Transverse colon (tissue), 4 donors: ENCODE measurements at regions not wholly inside any gene's neighbourhood (a gene's known extent, or its start where the extent isn't known, plus 50 kb on each side); places are given as distances from the start of the nearest gene placed in this dataset.
"Not testable (repeated sequence)": the region's sequence is repeated elsewhere in the genome, so short reads cannot be mapped to it uniquely, and the experiment has no call there.

ENCODE experiments used
- EP300 ChIP-seq: sonication (generic); formaldehyde crosslinking; IDR thresholded peaks from one replicate; pipeline ENCODE4 v1.6.1; 2017; ENCODE audit warnings: antibody characterized with exemption, low read depth
- POLR2A ChIP-seq: fragments of 450-650 bp; IDR thresholded peaks from one replicate; pipeline ENCODE4 v1.6.1; 2016; ENCODE audit warnings: antibody characterized with exemption, mild to moderate bottlenecking, moderate library complexity
- POLR2AphosphoS5 ChIP-seq, 3 donors: sonication (generic); formaldehyde crosslinking; IDR thresholded peaks; one replicate each; pipeline ENCODE4 v1.6.1; 2016; ENCODE audit warnings: antibody characterized with exemption in 3 of 3
- TF ChIP-seq, protein P1 (sequence below), 5 experiments: fragments of 200-600 bp in 3 of 5; fragments of 450-650 bp in 2 of 5; sonication (generic) in 3 of 5; IDR thresholded peaks; 1 replicate in 2 of 5; 2 replicates in 3 of 5; pipeline ENCODE4 v1.5.1; 2016 to 2017; ENCODE audit warnings: antibody characterized with exemption in 5 of 5, inconsistent platforms in 3 of 5, mild to moderate bottlenecking in 2 of 5, moderate library complexity in 1 of 5

- TF ChIP-seq POLR2A; POLR2AphosphoS5 (IDR thresholded peaks at IDR 0.05); EP300: not testable (repeated sequence)
- TF ChIP-seq, protein P1, sequence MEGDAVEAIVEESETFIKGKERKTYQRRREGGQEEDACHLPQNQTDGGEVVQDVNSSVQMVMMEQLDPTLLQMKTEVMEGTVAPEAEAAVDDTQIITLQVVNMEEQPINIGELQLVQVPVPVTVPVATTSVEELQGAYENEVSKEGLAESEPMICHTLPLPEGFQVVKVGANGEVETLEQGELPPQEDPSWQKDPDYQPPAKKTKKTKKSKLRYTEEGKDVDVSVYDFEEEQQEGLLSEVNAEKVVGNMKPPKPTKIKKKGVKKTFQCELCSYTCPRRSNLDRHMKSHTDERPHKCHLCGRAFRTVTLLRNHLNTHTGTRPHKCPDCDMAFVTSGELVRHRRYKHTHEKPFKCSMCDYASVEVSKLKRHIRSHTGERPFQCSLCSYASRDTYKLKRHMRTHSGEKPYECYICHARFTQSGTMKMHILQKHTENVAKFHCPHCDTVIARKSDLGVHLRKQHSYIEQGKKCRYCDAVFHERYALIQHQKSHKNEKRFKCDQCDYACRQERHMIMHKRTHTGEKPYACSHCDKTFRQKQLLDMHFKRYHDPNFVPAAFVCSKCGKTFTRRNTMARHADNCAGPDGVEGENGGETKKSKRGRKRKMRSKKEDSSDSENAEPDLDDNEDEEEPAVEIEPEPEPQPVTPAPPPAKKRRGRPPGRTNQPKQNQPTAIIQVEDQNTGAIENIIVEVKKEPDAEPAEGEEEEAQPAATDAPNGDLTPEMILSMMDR (IDR thresholded peaks at IDR 0.05), result not testable (repeated sequence)
Measured at GRCh38 chr3:84710288-84710687, 248.5 kb upstream of the CADM2 start.
